ENCODE measurements at regions not wholly inside any gene's neighbourhood (a gene's known extent, or its start where the extent isn't known, plus 50 kb on each side); places are given as distances from the start of the nearest gene placed in this dataset.

- TF ChIP-seq EZH2 (IDR thresholded peaks at IDR 0.05; ENCODE audit: insufficient read depth, poor library complexity, severe bottlenecking) (no peak), EZH2phosphoT487 (IDR thresholded peaks at IDR 0.05; ENCODE audit: insufficient read depth, low read depth) (no peak)
These were observed 188.4 kb upstream of the PWP1 start for GRCh38 chr12:107497231-107497630.

All from GM23248 (cell line).